KBM-7 (cell line): ENCODE measurements at regions not wholly inside any gene's neighbourhood (a gene's known extent, or its start where the extent isn't known, plus 50 kb on each side); places are given as distances from the start of the nearest gene placed in this dataset.
"Not testable (repeated sequence)": the region's sequence is repeated elsewhere in the genome, so short reads cannot be mapped to it uniquely, and the experiment has no call there.

Experiments used
- DNase-seq: peaks from one replicate; pipeline ENCODE4 v3.0.0-alpha.2; 2015
- in situ Hi-C: fragments of 300-500 bp; cut with MboI; formaldehyde crosslinking; loops from 2 replicates; pipeline ENCODE4 v1.14.3; 2020; ENCODE audit warnings: low sequenced_read_pairs, low pct_unique_long_range_greater_than_20kb, mixed read lengths

DNA sequence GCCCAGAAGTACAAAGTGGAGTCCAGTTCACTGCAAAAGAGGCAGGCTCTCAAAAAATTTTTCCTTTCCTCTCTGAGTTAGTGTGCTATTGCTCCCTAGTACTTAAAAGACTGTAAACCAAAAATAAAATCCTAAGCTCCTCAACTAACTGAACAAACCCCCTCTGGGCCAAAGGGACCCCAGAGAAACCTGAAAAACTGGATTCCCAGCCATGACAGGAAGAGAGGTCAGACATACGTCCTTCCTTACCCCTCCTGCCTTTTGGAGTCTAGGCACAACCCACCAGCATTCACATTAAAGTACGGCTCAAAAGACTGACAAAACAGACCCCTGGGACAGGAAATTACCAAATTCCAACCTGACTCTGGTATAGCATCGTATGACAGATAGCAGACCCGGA lies 957.9 kb upstream of the PRKX start:
- DNase-seq = no peak
- in situ Hi-C loops = no loop called here

DNA sequence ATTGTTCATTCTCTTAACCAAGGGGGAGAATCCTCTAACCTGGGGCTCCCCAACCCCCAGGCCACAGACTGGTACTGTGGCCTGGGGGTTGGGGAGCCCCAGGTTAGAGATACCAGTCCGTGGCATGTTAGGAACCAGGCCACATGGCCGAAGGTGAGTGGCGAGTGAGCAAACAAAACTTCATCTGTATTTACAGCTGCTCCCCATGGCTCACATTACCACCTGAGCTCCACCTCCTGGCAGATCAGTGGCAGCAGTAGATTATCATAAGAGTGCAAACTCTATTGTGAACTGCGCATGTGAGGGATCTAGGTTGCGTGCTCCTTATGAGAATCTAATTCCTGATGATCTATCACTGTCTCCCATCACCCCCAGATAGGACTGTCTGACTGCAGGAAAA lies 957.2 kb upstream of the PRKX start:
- in situ Hi-C loops = no loop called here
- DNase-seq = no peak

DNA sequence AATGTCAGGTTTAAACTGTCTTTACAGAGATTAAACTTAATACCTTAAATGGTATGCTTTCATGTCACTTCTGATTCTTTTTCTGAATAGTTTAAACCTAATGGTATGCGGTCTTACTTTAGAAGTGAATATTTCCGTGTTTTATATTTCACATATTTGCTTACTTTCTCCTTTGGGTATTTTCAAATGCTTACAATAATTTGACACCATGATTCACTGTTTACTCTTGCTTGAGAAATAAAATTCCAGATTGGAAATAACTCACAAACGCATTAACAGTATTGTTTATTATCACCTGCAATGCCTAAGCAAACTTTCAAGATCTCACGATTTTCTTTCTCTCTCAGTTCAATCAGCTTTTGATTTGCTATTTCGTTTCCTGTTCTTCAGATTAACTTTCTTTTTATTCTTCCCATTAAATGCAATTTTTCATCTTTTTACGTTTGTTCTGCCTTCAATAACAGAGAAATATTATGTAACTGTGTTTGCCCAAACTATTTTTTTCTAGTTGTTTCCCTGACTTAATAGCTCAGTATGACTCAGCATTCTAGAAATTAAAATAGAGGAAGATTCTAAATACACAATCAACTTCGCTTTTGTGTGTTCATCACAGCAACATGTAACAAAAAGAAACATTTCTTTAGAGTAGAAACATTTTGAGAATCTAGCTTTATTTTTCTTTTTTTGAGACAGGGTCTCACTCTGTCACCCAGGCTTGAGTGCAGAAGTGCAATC lies 955.5 kb upstream of the PRKX start:
- in situ Hi-C loops = no loop called here
- DNase-seq = no peak

DNA sequence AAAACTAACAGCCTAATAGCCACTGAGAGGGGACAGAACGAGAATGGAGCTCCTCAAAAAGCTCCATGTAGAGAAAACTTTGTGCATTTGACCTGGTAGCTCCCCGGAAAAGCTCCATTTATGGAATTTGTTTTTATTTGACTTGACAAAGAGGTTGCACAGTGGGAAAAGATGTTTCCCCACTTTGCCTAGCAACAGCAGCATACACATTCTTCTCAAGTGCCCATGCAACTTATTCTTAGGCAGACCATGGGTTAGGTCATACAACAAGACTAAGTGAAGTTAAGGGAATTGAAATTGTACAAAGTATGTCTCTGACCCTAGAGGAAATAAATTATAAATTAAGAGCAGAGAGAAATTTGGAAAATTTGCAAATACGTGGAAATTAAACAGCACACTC lies 949.6 kb upstream of the PRKX start:
- DNase-seq = no peak

DNA sequence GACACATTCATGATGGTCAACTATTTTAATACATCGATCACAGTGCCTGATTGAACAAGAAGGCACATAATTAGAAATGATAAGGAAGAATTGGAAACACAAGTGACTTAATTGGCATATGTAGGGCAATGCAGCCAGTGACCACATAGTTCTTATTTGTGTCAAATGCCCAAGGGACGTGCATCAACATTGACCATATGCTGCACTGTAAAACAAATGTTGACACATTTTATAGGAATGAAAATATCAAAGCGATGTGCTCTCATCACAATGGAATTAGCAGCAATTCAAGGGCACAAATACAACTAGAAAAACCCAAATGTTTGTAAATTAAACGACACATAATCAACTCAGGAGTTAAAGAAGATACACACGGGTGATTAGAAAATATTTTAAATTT lies 948.3 kb upstream of the PRKX start:
- DNase-seq = no peak
- in situ Hi-C loops = no loop called here

More for the DNA sequence above, 949.6 kb upstream of the PRKX start:
- in situ Hi-C loops = no loop called here

DNA sequence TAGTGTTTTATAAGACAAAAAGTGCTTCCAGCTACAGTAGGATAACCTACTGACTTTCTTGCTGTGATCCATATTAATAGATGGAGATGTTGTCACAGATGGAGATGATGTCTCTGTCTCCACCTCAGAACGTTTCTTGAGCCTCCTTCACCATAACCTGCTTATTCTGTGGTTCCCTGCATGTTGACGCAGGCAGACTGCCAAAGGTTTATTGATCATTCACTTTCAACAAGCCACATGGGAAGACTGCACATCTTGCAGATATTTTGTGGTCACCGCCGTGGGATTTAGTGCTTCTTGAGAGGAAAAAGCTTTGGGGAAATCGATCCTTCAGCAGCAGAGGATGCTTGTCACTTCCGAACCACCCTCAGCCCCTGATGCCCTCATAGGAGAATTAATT lies 943.0 kb upstream of the PRKX start:
- no peak for DNase-seq
- in situ Hi-C loops = no loop called here

DNA sequence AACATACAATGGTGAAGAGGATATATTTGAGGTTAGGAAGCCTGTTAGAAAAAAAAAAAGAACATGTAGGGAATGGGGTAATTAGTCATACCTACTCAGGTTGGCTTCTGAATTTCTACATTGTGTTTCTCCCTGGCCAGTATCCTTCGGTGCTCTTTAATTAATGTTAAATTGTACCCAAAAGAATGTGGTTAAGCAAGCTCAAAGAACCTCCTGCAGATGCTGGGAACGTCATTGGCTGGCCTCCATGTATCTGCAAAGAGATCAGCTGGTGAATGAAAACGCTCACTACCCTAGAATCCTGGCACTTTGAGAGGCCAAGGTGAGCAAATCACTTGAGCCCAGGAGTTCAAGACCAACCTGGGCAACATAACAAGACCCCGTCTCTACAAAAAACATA lies 942.3 kb upstream of the PRKX start:
- no peak for DNase-seq
- in situ Hi-C loops = no loop called here

DNA sequence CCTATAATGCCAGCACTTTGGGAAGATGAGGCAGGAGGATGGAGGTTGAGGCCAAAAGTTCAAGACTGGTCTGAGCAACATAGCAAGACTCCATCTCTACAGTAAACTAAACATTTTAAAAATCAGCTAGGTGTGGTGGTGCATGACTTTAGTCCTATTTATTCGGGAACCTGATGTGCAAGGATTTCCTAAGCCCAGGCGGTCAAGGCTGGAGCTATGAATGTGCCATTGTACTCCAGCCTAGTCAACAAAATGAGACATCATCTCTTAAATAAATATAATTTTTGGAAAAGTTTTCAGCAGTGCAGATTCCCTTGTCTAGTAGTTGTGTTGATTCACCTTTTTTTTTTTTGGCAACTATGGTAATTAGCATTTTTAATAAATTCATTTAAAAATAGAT lies 928.7 kb upstream of the PRKX start:
- DNase-seq = no peak
- in situ Hi-C loops = no loop called here

DNA sequence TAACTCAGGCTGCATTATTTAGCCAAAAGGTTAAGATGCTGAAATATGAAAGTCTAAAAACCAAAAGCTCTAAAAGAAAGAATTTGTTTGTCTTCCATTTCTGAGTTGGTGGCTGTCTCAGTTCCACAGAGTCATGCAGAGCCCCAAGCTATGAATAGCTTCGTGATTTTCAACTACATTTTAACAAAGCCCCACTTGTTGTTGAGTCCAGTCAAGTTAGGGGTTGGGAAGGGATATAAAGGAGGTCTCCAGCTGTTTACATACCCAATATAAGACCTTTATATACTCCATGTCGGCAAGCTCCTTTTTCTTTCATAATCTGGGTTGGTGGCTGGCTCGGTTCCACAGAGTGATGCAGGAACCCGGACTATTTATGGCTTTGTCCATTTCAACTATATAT lies 924.6 kb upstream of the PRKX start:
- in situ Hi-C loops = no loop called here
- no peak for DNase-seq

DNA sequence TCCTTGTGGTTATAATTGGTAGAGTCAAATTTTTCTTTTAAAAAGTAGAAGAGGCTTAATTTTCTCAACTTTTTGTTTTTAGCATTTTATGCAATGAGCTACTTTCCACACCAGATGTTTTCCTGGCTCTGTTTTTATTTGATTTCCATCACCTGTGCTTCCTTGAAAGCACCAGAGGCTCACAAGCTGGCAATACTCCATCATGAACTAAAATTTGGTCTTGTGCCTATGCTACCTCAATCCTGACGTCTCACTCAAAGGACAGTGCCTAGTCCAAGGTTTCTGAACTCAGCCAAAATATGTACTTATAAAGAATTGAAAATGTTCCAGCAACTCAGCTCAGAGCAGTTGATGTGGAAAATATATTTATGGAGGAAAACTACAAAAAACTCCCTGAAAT lies 914.0 kb upstream of the PRKX start:
- in situ Hi-C loops = no loop called here
- DNase-seq = no peak

DNA sequence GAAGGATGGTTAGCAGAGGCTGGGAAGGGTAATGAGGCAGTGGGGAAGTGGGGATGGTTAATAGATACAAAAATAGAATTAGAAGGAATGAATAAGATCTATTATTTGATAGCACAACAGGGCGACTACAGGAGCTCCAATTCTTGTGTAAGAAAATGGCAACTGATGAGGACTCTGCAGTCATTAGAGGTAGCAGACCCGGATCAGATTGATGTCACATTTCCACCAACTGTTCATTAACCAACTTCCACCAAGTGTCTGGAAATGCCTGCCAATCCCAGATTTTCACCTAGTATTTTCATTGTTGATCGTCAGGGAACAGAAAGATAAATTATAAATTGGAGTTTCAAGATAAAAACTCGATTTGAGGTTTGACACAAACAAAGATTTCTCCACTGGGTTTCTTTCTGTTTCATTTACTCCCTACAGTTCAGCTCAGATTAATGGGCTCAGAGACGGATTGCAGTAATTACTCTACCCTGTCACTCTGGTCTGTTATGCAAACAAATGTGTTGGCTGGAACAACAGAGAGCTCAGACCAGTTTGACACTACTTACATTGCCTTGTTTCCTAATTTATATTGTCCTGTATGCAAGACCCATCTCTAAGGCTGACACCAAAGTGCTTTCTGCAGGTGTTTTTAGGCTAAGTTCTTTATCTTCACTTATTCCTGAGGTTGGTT lies 909.2 kb upstream of the PRKX start:
- DNase-seq = no peak
- in situ Hi-C loops = no loop called here

DNA sequence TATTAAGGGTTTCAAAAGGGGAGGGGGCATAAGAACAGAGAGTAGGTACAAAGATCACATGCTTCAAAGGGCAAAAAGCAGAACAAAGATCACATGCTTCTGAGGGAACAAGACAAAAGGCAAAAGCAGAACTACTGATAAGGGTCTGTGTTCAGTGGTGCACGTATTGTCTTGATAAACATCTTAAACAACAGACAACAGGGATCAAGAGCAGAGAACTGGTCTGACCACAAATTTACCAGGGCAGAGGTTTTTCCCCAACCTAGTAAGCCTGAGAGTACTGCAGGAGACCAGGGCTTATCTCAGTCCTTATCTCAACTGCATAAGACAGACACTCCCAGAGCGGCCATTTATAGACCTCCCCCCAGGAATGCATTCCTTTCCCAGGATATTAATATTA lies 900.2 kb upstream of the PRKX start:
- peak; percentile 89 for DNase-seq
- in situ Hi-C loops = not testable (repeated sequence)

DNA sequence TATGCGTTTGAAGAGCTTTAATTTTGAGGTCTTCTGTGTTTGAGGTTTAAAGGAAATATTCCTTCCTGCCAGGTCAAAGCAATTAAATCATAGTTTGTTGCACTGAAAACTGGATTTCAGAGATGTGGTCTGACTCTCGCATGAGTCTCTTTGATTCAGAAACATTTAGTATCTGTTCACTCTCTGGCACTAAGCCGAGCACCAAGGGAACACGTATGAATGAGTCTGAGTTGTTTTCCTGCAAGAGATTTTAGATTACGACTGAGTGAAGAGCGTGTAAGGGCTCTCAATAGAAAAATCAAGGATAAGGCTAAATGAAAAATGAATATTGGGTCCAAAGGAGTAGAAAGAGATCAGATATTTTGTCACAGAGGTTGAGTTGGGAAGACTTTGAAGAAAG lies 875.4 kb upstream of the PRKX start:
- no peak for DNase-seq
- in situ Hi-C loops = no loop called here

DNA sequence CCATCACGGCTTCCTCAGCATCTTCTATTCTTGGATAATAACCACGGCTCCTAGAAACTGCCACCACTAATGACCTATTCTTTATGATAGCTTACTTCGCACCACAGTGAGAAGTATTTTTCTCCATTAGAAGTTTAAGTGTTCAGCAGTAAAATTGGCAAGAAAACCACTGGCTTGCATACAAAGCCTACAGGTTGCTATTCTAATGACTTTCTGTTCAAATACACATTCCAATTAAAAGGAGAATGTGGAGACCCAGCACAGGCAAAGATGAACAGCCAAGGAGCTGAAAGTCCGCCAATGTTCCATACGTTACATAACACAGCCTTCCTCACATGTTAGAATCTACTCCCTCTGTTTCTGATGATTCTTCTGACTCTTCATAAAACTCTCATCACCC lies 875.0 kb upstream of the PRKX start:
- in situ Hi-C loops = no loop called here
- no peak for DNase-seq

DNA sequence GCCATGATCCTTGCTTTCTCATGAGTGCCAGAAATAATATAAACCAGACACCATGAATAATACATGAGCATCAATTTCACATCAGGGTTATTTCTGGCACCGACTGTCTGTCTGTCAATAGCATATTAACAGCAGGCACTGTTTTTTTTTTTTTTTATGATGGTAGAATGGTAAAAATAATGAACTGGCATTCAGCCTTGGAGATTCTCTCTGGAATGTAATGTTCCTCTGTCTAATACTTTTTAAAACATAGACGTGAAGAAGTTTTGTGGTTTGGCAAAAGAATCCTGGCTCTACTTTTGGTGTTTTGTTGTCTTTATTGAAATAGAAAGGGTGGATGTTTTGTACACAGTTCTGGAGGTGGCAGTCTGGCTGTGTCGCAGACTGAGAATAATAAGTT lies 874.6 kb upstream of the PRKX start:
- in situ Hi-C loops = no loop called here
- DNase-seq = no peak

DNA sequence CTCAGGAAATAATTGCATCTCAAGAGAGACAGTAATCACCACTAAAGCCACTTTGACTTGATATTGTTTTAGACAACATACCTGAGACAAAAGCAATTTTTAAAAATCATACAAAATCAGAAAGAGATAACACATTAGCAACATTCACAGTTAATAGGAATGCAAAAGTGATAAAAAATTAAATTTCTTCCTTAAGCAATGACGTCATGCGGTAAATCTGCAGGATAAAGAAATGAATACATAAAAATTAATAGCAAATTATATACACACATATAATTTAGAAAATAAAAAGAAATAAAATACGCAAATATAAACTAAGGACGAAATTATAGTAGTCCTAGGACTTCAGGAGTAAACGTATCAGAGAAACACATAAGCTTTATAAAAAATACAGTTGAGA lies 866.5 kb upstream of the PRKX start:
- in situ Hi-C loops = no loop called here

DNA sequence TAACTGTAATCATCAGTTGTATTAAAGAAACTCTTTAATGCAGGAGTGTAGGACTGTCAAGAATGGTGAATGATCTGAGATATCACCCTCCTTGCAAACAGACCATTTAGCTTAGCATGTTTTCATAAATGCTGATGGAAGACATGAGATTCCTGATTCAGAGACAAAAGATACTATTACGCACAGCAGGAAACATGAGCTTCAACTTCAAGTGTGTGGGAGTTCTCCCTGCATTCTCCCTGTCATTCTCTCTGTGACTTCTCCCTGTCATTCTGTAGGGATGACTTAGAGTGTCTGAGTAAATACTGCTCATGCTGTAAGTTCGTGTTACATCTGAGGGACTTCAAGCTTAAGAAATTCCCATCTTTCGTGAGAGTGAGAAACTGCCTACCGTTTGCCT lies 866.0 kb upstream of the PRKX start:
- DNase-seq = no peak
- in situ Hi-C loops = no loop called here

More for the DNA sequence above, 866.5 kb upstream of the PRKX start:
- DNase-seq = no peak

DNA sequence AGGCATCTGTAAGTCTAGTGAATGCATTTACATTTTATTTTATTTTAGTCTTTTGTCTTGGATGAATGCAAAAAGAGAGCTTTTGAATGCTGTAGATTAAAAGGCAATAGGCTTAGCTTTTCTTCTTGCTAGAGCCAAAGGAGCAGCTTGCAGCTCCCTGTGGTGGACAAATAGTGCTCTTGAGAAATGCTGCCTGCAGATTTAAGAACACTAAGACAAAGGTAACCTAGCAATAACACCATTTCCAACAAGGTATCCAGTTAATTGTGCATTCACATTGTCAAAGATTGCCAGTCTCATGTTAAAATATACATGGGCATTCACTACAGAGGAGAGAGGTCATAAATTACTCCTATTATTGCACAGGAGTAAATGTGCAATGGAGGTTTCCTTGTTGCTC lies 859.2 kb upstream of the PRKX start:
- in situ Hi-C loops = no loop called here

DNA sequence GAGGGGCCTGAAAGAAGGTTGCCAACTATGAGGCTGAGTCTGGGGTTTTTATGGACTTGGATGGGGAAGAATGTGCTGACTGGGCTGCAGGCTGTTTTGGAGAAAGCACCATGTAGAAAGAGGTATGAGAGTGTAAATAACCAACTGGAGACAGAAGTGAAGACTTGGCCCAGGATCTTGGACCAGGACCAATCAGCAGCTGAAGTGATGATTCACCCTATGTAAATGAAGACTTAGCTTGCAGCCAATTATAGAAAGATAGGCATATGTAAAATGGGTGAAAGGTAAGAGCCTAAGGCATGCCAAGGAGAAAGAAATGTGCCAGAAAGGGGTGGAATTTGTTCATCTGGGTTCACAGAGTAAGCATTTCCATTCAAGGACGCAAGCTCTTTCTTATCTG lies 856.7 kb upstream of the PRKX start:
- DNase-seq = no peak
- in situ Hi-C loops = no loop called here

More for the DNA sequence above, 859.2 kb upstream of the PRKX start:
- no peak for DNase-seq

DNA sequence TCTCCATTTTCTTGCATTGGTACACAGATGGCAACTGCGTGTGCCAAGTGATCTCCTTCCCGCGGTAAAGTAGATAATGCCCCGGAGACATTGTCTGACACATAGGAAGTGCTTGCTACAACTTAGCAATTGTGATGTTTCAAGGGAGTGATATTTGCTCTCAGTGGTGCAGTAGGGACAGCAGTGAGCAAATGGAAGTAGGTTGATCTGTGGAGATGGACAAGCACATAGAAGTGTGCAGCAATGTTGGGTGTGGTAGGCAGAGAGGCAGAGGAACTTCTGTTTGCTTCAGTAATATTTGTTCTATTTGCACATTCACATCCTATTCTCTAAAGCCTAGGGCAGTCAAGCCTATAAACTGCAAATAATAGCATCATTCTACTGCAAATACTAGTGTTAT lies 846.7 kb upstream of the PRKX start:
- in situ Hi-C loops = no loop called here
- no peak for DNase-seq

DNA sequence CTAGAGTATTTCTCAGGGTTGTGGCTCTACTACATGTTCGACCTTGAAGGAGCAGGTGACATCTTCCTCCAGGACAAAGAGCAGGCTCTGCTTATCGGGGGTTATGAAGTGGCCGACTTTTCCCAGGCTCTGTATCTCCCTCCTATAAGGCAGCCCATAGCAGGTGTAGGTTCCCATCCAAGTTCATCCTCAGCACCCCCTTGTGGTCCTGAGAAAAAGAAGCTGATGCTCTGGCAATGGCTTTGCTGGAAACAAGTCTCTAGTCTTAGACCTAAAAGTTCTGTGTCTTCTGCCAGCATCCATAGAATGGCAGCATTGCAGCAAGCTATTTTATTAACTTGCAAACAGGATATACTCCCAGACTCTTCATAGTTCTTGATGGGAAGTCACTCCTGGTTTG lies 836.6 kb upstream of the PRKX start:
- in situ Hi-C loops = no loop called here
- peak; percentile 50 for DNase-seq
